Nephron progenitor cell (in vitro differentiated cells): ENCODE measurements at regions not wholly inside any gene's neighbourhood (a gene's known extent, or its start where the extent isn't known, plus 50 kb on each side); places are given as distances from the start of the nearest gene placed in this dataset.

Source experiments
- DNase-seq: peaks from one replicate; pipeline ENCODE4 v3.0.0; 2021
- H3K27ac Mint-ChIP-seq: 2 replicates; pipeline ENCODE4 v1.8.0; 2021; ENCODE audit warnings: mild to moderate bottlenecking, moderate library complexity, mixed read lengths
- H3K27me3 Mint-ChIP-seq: 2 replicates; pipeline ENCODE4 v1.8.0; 2021; ENCODE audit warnings: mild to moderate bottlenecking, low read depth, mixed read lengths; ENCODE audit not compliant: poor library complexity
- H3K36me3 Mint-ChIP-seq: 2 replicates; pipeline ENCODE4 v1.8.0; 2021; ENCODE audit warnings: low read depth, mixed read lengths
- H3K4me1 Mint-ChIP-seq: 2 replicates; pipeline ENCODE4 v1.8.0; 2021; ENCODE audit warnings: mixed read lengths
- H3K4me3 Mint-ChIP-seq: 2 replicates; pipeline ENCODE4 v1.8.0; 2021; ENCODE audit warnings: mild to moderate bottlenecking, moderate library complexity, mixed read lengths
- H3K9me3 Mint-ChIP-seq: 2 replicates; pipeline ENCODE4 v1.8.0; 2021; ENCODE audit warnings: mild to moderate bottlenecking, moderate library complexity, mixed read lengths
- TF ChIP-seq, protein P1 (sequence below): fragments of 200-600 bp; sonication (generic); IDR thresholded peaks from 2 replicates; pipeline ENCODE4 v1.5.0; 2021; ENCODE audit warnings: antibody characterized with exemption

DNA sequence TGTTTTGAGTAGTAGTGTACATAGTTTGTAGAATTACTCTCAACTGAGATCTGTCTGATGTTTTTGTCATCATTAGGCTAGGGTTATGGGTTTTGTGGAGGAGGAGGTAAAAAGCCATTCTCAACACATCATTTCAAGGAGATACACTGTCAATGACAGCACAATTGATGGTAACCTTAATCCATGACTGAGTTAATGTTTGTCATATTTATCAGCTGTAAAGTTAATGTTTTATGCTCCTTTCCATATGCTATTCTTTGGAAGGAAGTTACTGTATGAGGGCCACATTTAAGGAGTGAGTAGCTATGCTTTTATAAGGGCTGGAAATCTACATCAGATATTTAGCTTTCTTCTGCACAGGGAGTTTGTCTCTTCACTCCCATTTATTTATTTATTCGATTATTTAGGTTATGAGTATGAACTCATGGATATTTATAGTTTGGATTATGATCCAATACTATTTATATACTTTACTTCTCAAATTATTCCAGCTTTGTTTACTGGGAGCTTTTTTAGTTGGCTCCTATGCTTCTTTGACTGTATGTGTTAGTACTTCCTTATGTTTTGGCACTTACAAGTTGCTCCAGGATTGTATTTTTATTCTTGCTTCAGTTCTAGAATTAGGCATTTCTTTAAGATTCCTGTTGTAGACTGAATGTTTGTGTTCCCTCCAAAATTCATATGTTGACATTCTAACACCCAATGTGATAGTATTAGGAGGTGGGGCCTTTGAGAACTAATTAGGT is 156.6 kb upstream of the HCRTR2 start:
- Mint-ChIP-seq H3K27ac (no peak overlapping the region), H3K36me3 (no peaks in the 10 kb centered on the region)

DNA sequence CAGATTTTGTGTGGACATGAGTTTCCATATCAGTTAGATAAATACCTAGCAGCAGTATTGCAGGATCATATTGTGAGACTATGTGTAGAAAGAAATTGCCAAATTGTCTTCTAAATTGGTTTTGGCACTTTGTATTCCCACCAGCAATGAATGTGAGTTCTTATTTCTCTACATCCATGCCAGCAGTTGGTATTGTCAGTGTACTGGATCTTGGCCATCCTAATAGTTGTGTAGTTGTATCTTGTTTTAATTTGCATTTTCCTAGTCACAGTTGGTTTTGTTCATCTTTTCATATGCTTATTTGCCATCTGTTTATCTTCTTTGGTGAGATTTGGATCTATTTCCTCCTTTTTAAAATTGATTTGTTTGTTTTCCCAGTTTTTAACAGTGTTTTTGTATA is 154.7 kb upstream of the HCRTR2 start:
- H3K27ac Mint-ChIP-seq = no peak overlapping the region
- no peaks in the 10 kb centered on the region for H3K36me3 Mint-ChIP-seq
- H3K27me3 Mint-ChIP-seq = peaks cover 3% of the 10 kb centered on the region
- no peak overlapping the region for H3K4me3 Mint-ChIP-seq
- TF ChIP-seq, protein P1, sequence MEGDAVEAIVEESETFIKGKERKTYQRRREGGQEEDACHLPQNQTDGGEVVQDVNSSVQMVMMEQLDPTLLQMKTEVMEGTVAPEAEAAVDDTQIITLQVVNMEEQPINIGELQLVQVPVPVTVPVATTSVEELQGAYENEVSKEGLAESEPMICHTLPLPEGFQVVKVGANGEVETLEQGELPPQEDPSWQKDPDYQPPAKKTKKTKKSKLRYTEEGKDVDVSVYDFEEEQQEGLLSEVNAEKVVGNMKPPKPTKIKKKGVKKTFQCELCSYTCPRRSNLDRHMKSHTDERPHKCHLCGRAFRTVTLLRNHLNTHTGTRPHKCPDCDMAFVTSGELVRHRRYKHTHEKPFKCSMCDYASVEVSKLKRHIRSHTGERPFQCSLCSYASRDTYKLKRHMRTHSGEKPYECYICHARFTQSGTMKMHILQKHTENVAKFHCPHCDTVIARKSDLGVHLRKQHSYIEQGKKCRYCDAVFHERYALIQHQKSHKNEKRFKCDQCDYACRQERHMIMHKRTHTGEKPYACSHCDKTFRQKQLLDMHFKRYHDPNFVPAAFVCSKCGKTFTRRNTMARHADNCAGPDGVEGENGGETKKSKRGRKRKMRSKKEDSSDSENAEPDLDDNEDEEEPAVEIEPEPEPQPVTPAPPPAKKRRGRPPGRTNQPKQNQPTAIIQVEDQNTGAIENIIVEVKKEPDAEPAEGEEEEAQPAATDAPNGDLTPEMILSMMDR = no peak
- no peaks in the 10 kb centered on the region for H3K9me3 Mint-ChIP-seq
- no peak for DNase-seq
- H3K4me1 Mint-ChIP-seq = no peaks in the 10 kb centered on the region

More for the DNA sequence above, 156.6 kb upstream of the HCRTR2 start:
- Mint-ChIP-seq H3K27me3 (peaks cover 3% of the 10 kb centered on the region), H3K9me3 (no peaks in the 10 kb centered on the region), H3K4me3 (no peak overlapping the region), H3K4me1 (no peaks in the 10 kb centered on the region)
- no peak for DNase-seq
- TF ChIP-seq, protein P1 = no peak

DNA sequence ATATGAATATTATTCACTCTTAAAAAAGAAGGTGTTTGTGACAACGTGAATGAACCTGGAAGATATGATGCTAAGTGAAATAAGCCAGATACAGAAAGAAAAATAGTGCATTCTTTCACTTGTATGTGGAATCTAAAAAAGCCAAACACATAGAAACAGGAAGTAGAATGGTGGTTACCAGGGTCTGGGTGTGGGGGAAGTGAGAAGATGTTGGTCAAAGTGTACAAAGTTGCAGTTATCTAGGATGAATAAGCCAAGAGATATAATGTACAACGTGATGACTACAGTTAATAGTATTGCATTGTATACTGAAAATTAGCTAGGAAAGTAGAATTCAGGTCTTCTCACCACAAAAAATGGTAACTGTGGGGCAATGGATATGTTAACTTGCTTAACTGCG is 151.1 kb upstream of the HCRTR2 start:
- Mint-ChIP-seq H3K4me3 (no peak overlapping the region), H3K9me3 (no peaks in the 10 kb centered on the region), H3K36me3 (no peaks in the 10 kb centered on the region), H3K4me1 (no peaks in the 10 kb centered on the region), H3K27me3 (peaks cover 3% of the 10 kb centered on the region), H3K27ac (no peak overlapping the region)
- no peak for DNase-seq
- TF ChIP-seq, protein P1 = no peak

DNA sequence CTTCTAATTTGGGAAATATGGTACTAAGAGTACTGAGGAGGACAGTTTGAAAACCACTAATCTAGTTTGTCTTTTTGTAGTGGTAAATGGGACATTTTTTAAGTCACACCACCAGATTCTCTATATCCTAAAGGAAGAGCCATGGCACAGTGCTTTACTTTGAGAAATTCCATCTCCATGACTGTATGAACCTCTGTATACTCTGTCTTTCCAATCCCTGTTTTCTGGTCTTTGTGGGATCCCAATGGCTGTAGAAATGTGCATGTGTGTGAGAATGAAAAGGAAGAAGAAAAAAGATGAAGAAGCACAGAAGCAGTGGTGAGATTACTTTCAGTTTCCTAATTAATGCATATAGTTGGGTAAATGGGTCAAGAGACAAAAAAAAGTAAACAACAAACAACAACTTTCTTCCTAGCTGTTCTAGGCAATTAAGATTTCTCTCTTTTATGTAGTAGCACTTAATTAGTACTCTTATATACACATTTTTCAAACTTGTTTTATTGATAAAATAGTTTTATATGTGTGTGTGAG is 141.2 kb upstream of the HCRTR2 start:
- TF ChIP-seq, protein P1 = no peak
- no peak overlapping the region for H3K27ac Mint-ChIP-seq
- H3K27me3 Mint-ChIP-seq = no peaks in the 10 kb centered on the region
- H3K36me3 Mint-ChIP-seq = no peaks in the 10 kb centered on the region
- H3K9me3 Mint-ChIP-seq = no peaks in the 10 kb centered on the region
- H3K4me3 Mint-ChIP-seq = no peak overlapping the region
- no peaks in the 10 kb centered on the region for H3K4me1 Mint-ChIP-seq
- DNase-seq = no peak

DNA sequence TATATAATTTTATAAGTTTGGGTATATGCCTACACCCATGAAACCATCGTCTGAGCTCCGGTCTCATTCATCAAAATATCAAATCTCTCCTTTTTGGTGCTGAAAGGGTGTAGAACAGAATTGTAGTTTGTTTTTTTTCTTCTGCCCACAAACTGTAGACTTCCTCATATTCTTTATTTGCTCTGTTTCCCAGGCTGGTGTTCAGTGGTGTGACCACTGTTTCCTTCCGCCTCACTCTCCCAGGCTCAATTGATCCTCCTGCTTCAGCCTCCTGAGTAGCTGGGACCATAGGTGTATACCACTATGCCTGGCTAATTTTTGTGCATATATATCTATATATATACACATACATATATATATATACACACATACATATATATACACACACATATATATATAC is 139.6 kb upstream of the HCRTR2 start:
- no peaks in the 10 kb centered on the region for H3K27me3 Mint-ChIP-seq
- no peak overlapping the region for H3K4me3 Mint-ChIP-seq
- H3K4me1 Mint-ChIP-seq = no peaks in the 10 kb centered on the region
- H3K9me3 Mint-ChIP-seq = no peaks in the 10 kb centered on the region
- H3K27ac Mint-ChIP-seq = no peak overlapping the region
- TF ChIP-seq, protein P1 = no peak
- no peak for DNase-seq
- no peaks in the 10 kb centered on the region for H3K36me3 Mint-ChIP-seq
